ENCODE measurements at regions not wholly inside any gene's neighbourhood (a gene's known extent, or its start where the extent isn't known, plus 50 kb on each side); places are given as distances from the start of the nearest gene placed in this dataset.
"Not testable (repeated sequence)": the region's sequence is repeated elsewhere in the genome, so short reads cannot be mapped to it uniquely, and the experiment has no call there.

GRCh38 chr5:163569284-163569683 is 63.9 kb downstream of the MAT2B start:
- DNase-seq = no peak

- no peak for DNase-seq
Observed at GRCh38 chr5:163571744-163572143, 66.3 kb downstream of the MAT2B start.

DNA sequence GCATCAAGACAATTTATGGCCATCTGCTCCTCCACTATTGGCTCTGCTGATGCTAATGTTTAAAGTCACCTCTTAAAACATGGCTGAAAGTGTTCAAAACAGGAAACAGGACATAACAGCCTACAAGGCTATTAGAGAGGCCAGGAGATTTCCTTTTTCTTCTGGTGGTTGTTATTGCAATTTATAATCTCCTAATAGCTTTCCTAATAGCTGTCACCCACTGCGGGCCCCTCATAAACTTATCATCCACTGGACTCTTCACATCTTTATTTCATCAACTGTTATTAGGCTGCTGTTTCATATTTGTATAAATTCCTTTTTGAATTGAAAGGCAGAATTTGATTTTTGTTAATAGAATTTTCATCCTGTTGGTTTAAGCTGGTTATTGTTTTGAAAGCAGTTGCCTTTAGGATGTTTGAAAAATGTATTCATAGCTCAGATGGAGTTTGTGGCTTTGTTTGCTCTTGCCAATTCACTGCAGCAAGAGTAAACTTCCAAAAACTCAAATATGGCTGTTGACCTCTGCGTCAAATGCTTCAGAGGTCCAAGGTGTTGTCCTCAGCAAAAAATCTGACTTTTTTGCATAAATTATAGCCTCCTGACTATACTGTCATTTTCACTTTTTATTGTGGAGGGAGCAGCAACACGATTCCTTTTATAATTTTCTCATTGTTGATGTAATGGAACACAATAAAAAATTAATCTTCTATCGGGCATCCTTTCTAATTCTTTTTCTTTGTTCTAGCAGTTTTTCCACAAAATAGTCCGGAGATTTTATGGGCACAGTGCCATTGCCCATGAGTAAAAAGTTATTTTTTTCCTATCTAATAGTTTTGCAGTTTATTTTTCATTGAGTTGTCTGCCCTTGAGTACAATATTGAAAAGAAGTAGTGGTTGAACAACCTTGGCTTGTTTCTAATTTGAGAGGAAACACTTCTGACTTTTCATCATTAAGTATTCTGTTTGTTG is 69.3 kb downstream of the MAT2B start:
- DNase-seq = no peak

- DNase-seq = no peak
Observed at GRCh38 chr5:163578652-163579051, 73.2 kb downstream of the MAT2B start.

- no peak for DNase-seq
Observed at GRCh38 chr5:163579729-163580128, 74.3 kb downstream of the MAT2B start.

DNA sequence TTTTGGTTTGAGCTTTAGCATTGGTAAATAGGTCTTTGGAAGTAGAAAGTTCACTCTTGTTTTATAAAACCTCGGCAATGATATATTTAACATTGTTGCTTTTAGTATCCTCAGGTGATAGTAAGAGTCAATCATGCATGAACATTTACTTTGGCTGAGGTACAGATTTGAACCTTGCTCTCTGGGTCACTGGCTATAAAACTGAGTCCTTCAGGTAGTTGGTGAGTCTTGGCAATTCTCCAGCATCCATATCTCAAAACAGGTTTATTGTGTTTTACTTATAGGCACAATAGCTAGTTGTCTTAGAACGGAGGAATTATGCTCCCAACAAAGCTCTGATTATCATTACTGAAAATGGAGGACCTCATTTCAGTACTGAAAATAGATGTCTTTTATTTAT is 75.1 kb downstream of the MAT2B start:
- DNase-seq = no peak

GRCh38 chr5:163583491-163584153 is 78.2 kb downstream of the MAT2B start:
- not testable (repeated sequence) for DNase-seq

GRCh38 chr5:163585206-163585605 is 79.8 kb downstream of the MAT2B start:
- DNase-seq = no peak

GRCh38 chr5:163586531-163586956 is 81.1 kb downstream of the MAT2B start:
- no peak for DNase-seq

GRCh38 chr5:163594951-163595350 is 89.5 kb downstream of the MAT2B start:
- DNase-seq = no peak

DNA sequence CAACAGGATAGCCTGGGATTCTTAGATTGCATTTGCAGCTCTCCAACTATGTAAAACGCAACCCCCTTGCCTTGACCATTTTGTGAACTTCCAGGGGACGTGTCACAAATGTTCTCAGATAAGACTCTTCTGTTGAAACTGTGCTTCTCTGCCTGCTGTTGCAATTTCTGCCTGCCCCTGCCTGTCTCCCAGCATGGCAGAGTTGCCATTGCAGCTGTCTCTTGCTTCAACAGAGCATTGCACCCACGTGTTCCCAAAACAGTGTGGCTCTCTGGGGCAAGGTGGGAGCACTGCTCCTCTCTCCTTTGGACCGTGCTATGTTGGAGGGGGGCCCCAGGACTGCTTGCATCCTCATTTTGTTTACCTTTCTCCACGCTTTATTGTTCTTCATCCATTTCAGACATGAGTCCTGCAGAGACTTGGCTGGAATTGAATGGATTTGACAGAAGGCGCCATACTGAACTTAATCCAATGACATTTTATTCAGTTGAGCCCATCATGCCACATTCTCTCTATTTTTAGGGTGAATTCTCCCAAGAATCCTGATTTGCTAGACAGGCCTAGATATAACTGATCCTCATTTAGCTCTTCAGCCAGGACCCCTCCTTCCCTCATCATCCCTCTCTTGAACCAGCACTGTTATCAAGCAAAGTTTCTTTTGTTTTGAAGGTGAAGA is 90.7 kb downstream of the MAT2B start:
- DNase-seq = no peak

DNA sequence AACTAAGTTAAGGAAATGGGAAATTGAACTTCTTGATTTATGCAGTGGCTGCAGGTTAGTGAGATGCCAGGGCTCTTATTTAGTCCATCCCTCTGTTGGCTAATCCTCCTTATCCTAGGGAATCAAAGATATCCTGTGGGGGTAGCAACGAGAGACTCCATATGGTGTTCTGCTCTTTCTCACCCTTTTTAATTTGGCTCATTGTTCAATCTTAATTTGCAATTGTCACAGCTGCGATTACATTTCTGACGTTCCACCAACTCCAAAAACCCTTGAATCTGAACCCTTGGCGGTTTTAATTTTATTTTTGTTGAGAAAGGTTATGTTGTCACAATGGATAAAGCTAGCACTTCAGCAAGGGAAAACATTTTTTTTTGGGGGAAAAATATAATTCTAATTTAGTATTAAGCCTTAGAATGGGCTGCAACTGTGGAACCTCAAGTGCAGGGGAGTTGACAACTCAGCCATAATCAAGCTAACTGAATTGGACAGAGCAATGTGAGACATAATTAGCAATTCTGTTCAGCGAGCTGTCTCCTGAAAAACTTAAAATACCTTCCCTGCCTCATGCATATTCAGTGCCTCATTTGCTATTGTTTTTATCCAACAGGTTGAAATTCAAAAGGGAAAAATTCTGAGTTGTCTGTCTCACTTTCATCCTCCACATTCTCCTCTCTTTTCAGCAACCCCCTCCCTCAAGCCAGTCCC is 91.3 kb downstream of the MAT2B start:
- DNase-seq = no peak

DNA sequence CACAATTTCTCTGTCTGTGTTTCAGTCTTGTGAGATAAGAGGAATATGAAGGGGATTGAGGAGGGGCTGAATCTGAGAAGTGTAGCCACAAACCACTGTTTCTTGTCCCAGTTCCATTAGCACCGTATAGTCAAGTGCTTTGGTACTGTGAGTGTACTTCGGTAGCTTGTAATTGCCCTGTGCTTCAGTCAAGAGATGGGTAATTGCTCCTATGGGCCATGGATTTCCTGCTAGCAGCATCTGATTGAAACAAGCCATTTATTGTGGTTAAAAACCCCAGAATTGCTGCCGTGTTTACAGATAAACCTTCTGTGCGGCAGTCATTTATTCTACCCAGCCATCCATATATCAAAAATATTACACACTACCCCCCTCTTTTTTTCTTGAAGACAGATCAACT is 98.6 kb downstream of the MAT2B start:
- DNase-seq = no peak

DNA sequence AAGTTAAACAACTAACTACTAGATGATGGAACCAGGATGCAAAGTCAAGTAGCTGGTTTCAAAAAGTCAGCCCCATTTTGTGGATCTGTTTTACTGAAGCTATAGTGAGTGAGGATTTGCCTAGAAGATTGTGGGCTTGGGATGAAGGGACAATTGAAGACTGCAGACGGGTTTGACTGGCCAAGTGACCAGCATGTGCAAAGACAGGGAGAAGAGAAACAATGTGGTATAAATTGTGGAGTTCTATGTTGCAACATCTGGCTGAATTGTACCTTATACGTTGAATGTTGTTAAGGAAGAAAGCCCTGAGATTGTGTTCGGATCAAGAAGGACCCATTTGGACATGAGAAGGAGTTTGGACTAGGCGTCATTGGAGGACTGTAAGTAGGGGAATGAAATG is 101.8 kb downstream of the MAT2B start:
- DNase-seq = no peak

DNA sequence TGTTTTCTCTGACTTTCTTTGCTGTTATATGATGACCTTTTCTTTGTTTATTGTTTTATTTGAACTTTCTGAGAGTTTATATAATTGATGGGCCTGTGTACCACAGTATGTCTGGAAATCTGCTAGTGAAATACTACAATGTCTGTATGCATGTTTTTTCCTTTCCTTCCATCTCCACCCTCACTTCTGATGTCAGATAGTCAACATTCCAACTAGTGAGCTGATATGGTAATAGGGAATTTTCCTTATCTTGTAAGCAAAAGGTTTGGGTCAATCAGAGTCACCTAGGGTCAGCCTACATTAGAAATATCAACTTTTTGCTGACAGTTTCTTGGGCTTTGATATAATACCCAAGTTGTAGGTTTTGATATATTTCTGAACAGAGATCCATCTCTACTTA is 103.2 kb downstream of the MAT2B start:
- DNase-seq = no peak

GRCh38 chr5:163609910-163610309 is 104.5 kb downstream of the MAT2B start:
- no peak for DNase-seq

GRCh38 chr5:163612358-163613149 is 107.1 kb downstream of the MAT2B start:
- DNase-seq = no peak

- DNase-seq = no peak
Observed at GRCh38 chr5:163613150-163613442, 107.7 kb downstream of the MAT2B start.

DNA sequence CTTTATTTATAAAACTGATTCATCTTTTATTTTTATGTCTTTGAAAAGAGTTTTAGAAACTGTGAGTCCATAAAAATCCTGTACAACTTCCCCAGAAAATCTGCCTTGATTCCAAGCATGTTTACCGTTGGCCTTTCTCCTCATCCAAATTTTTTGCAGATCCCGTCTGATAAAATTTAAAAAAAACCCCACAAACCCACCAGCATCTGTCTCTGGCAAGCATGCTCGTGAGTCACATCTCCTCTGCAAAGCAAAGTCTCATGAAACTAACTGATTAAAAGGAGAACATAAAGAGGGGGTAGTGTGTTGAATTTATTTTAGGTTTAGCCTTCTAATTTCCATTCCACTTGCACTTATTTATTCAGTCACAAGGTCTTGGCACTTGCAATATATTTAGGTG is 109.4 kb downstream of the MAT2B start:
- DNase-seq = no peak

DNA sequence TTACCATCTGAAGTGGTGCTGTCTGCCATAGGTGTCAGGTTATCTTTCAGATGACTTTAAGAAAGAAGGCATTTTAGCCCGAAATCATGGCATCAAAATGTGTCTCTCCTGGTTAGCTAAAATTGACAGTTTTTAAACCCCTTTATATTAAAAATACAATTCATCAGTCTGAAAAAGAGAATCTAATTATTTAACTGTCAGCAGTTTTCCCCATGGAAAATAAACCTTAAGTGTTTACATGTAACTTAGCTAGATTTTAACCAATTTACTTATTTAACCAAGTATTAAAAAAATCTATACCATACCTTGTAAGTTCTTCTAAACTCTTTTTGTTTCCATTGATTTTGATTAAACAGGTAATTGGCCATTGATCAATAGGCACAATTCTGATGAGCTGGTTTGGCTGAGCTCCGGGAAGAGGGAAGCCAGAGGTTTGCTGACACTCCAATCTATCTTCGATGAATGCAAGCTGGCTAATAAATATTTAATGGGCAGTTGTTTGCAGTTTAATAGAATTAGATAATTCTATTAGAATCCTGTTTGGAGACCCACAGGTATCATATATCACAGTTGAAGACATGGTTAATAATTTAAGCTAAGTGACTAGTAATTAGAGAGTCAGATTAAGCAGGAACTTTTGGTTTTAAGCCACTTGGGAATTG is 114.0 kb downstream of the MAT2B start:
- DNase-seq = no peak

- no peak for DNase-seq
Observed at GRCh38 chr5:163619951-163620350, 114.5 kb downstream of the MAT2B start.

DNA sequence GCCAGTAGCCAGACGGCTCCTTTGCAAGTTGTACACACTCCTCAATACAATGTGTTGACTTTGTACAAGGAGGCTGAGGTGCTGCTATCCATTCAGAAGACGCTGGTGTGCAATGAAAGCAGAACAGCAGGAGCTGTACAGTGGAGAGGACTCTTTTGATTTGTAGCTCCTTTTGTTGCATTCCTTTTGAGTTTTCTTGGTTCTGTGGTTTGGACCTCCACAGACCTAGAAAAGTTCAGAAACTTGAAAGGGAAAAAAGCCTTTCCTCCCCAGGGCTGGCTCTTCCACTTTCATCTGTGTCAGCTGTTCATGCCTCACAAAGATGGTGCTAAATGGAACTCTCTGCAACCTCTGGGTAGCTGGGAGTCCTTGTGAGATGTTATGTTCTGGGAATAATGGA is 117.4 kb downstream of the MAT2B start:
- DNase-seq = no peak
